Neural cell (in vitro differentiated cells): ENCODE measurements at regions not wholly inside any gene's neighbourhood (a gene's known extent, or its start where the extent isn't known, plus 50 kb on each side); places are given as distances from the start of the nearest gene placed in this dataset.
"Not testable (repeated sequence)": the region's sequence is repeated elsewhere in the genome, so short reads cannot be mapped to it uniquely, and the experiment has no call there.

Experiments
- H2AFZ ChIP-seq: fragments of 200-600, 300-800 bp; sonication (generic), shearing (Covaris generic); 2 replicates; pipeline ENCODE4 v1.6.0; 2014; ENCODE audit warnings: low read depth, mild to moderate bottlenecking, antibody characterized with exemption, low read length, moderate library complexity
- H3F3A ChIP-seq: fragments of 200-600 bp; shearing (Covaris generic); 2 replicates; pipeline ENCODE4 v1.6.1; 2016; ENCODE audit warnings: mild to moderate bottlenecking, moderate library complexity, mixed read lengths, antibody characterized with exemption, low read length; ENCODE audit not compliant: insufficient read depth, poor library complexity, severe bottlenecking
- H3K27ac ChIP-seq: fragments of 200-600, 300-800 bp; sonication (generic), shearing (Covaris generic); 2 replicates; pipeline ENCODE4 v1.5.1; 2014; ENCODE audit warnings: mild to moderate bottlenecking, low read length, moderate library complexity
- H3K27me3 ChIP-seq: fragments of 300-800, 200-600 bp; sonication (generic), shearing (Covaris generic); 2 replicates; pipeline ENCODE4 v1.6.0; 2014; ENCODE audit warnings: mild to moderate bottlenecking, low read depth, low read length, moderate library complexity; ENCODE audit not compliant: insufficient read depth
- H3K36me3 ChIP-seq: fragments of 300-800, 200-600 bp; sonication (generic), shearing (Covaris generic); 2 replicates; pipeline ENCODE4 v1.5.1; 2014; ENCODE audit warnings: mild to moderate bottlenecking, antibody characterized with exemption, low read length, moderate library complexity; ENCODE audit not compliant: insufficient read depth
- H3K4me2 ChIP-seq: fragments of 300-800, 200-600 bp; sonication (generic), shearing (Covaris generic); 2 replicates; pipeline ENCODE4 v1.6.0; 2014; ENCODE audit warnings: mild to moderate bottlenecking, low read length
- H3K4me3 ChIP-seq: fragments of 300-800, 200-600 bp; sonication (generic), shearing (Covaris generic); 2 replicates; pipeline ENCODE4 v1.5.1; 2014; ENCODE audit warnings: mild to moderate bottlenecking, low read length, moderate library complexity
- H3K79me2 ChIP-seq: fragments of 200-600 bp; shearing (Covaris generic); replicated peaks from 2 replicates; pipeline ENCODE4 v1.6.0; 2014; ENCODE audit warnings: mild to moderate bottlenecking, low read length, moderate library complexity; ENCODE audit not compliant: insufficient read depth
- H3K9ac ChIP-seq: fragments of 300-800, 200-600 bp; sonication (generic), shearing (Covaris generic); 2 replicates; pipeline ENCODE4 v1.6.1; 2016; ENCODE audit warnings: mild to moderate bottlenecking, low read length, mixed read lengths
- H3K9me2 ChIP-seq: fragments of 200-600 bp; shearing (Covaris generic); 2 replicates; pipeline ENCODE4 v1.6.1; 2016; ENCODE audit warnings: mild to moderate bottlenecking, low read length, mixed read lengths; ENCODE audit not compliant: insufficient read depth
- H3K9me3 ChIP-seq: fragments of 200-600, 300-800 bp; sonication (generic), shearing (Covaris generic); 2 replicates; pipeline ENCODE4 v1.6.1; 2016; ENCODE audit warnings: mild to moderate bottlenecking, mixed run types, low read length, moderate library complexity, mixed read lengths
- H4K20me1 ChIP-seq: fragments of 200-600 bp; shearing (Covaris generic); 2 replicates; pipeline ENCODE4 v1.6.1; 2016; ENCODE audit warnings: mild to moderate bottlenecking, mixed run types; ENCODE audit not compliant: insufficient read depth
- CTCF ChIP-seq: fragments of 450-650 bp; IDR thresholded peaks from 2 replicates; pipeline ENCODE4 v1.5.1; 2014; ENCODE audit warnings: antibody characterized with exemption, mild to moderate bottlenecking, moderate library complexity; ENCODE audit not compliant: poor library complexity, severe bottlenecking
- EP300 ChIP-seq: fragments of 450-650 bp; conservative IDR thresholded peaks from 2 replicates; pipeline ENCODE4 v1.6.1; 2014; ENCODE audit warnings: antibody characterized with exemption, mild to moderate bottlenecking, moderate library complexity; ENCODE audit not compliant: poor library complexity, severe bottlenecking
- EZH2 ChIP-seq: fragments of 200-600, 300-800 bp; shearing (Covaris generic), sonication (generic); IDR thresholded peaks from 2 replicates; pipeline ENCODE4 v1.6.1; 2014; ENCODE audit warnings: antibody characterized with exemption, low read length, borderline replicate concordance, mild to moderate bottlenecking; ENCODE audit not compliant: insufficient read depth, poor library complexity, severe bottlenecking
- MXI1 ChIP-seq: fragments of 450-650 bp; conservative IDR thresholded peaks from 2 replicates; pipeline ENCODE4 v1.6.1; 2014; ENCODE audit warnings: antibody characterized with exemption, mild to moderate bottlenecking; ENCODE audit not compliant: poor library complexity, severe bottlenecking
- POLR2AphosphoS5 ChIP-seq: IDR thresholded peaks from 2 replicates; pipeline ENCODE4 v1.6.1; 2012
- RAD21 ChIP-seq: fragments of 450-650 bp; conservative IDR thresholded peaks from 2 replicates; pipeline ENCODE4 v1.6.1; 2014; ENCODE audit warnings: antibody characterized with exemption, mild to moderate bottlenecking, moderate library complexity
- REST ChIP-seq: IDR thresholded peaks from 2 replicates; pipeline ENCODE4 v1.6.1; 2012; ENCODE audit warnings: borderline replicate concordance
- SMC3 ChIP-seq: fragments of 450-650 bp; conservative IDR thresholded peaks from 2 replicates; pipeline ENCODE4 v1.6.1; 2014; ENCODE audit warnings: antibody characterized with exemption, mild to moderate bottlenecking, moderate library complexity; ENCODE audit not compliant: poor library complexity
- TAF1 ChIP-seq: IDR thresholded peaks from 2 replicates; pipeline ENCODE4 v1.6.1; 2012; ENCODE audit warnings: low read depth

GRCh38 chr18:68391801-68392200 is 323.1 kb downstream of the TMX3 start:
- Histone ChIP-seq H3K4me3 (no peak overlapping the region), H3K36me3 (no peaks in the 10 kb centered on the region), H3K27me3 (no peaks in the 10 kb centered on the region), H3F3A (no peaks in the 10 kb centered on the region), H3K9me3 (no peaks in the 10 kb centered on the region), H2AFZ (no peak overlapping the region), H3K4me2 (no peak overlapping the region), H3K9ac (no peak overlapping the region), H4K20me1 (no peaks in the 10 kb centered on the region), H3K27ac (no peak overlapping the region), H3K79me2 (no peaks in the 10 kb centered on the region), H3K9me2 (no peaks in the 10 kb centered on the region)
- TF ChIP-seq SMC3 (no peak), EZH2 (no peak), POLR2AphosphoS5 (no peak)

GRCh38 chr18:68387246-68387645 is 327.7 kb downstream of the TMX3 start:
- H3K4me3 ChIP-seq, result no peak overlapping the region
- no peak for TF ChIP-seq MXI1
- no peak for TF ChIP-seq POLR2AphosphoS5
- TF ChIP-seq EP300, result no peak
- TF ChIP-seq TAF1, result no peak
- no peak for TF ChIP-seq EZH2
- TF ChIP-seq SMC3, result no peak
- TF ChIP-seq RAD21, result no peak
- TF ChIP-seq REST, result no peak
- no peak for TF ChIP-seq CTCF

GRCh38 chr18:68383979-68384378 is 330.9 kb downstream of the TMX3 start:
- H3K79me2 ChIP-seq, H3K4me2 ChIP-seq, H3K4me3 ChIP-seq, H4K20me1 ChIP-seq, H3K27me3 ChIP-seq, H3K9me2 ChIP-seq, H3F3A ChIP-seq, H3K9ac ChIP-seq, H3K9me3 ChIP-seq, H2AFZ ChIP-seq, H3K27ac ChIP-seq, H3K36me3 ChIP-seq: not testable (repeated sequence)

More at GRCh38 chr18:68387246-68387645, 327.7 kb downstream of the TMX3 start:
- H3K4me2 ChIP-seq, result no peak overlapping the region
- H3K27me3 ChIP-seq, result no peaks in the 10 kb centered on the region
- H3K27ac ChIP-seq, result peak overlapping the region; percentile 33
- H3K9me2 ChIP-seq, result no peaks in the 10 kb centered on the region
- no peak overlapping the region for H3K9ac ChIP-seq
- no peaks in the 10 kb centered on the region for H3K79me2 ChIP-seq
- H3F3A ChIP-seq, result no peaks in the 10 kb centered on the region
- no peaks in the 10 kb centered on the region for H4K20me1 ChIP-seq
- no peaks in the 10 kb centered on the region for H3K9me3 ChIP-seq
- no peak overlapping the region for H2AFZ ChIP-seq
- no peaks in the 10 kb centered on the region for H3K36me3 ChIP-seq
